Gastrocnemius medialis (tissue), 4 donors: ENCODE measurements at regions not wholly inside any gene's neighbourhood (a gene's known extent, or its start where the extent isn't known, plus 50 kb on each side); places are given as distances from the start of the nearest gene placed in this dataset.

Source experiments
- CTCF ChIP-seq, 5 experiments: fragments of 450-650 bp in 3 of 5; fragments of 200-600 bp in 2 of 5; sonication (generic) in 2 of 5; IDR thresholded peaks in 4 of 5; conservative IDR thresholded peaks in 1 of 5; 1 replicate in 4 of 5; 2 replicates in 1 of 5; pipeline ENCODE4 v1.5.1; 2016 to 2019; ENCODE audit warnings: antibody characterized with exemption in 5 of 5, mild to moderate bottlenecking in 3 of 5, moderate library complexity in 3 of 5
- POLR2A ChIP-seq, 2 donors: fragments of 450-650 bp; IDR thresholded peaks; one replicate each; pipeline ENCODE4 v1.6.1; 2017; ENCODE audit warnings: antibody characterized with exemption in 2 of 2, mild to moderate bottlenecking in 2 of 2, moderate library complexity in 2 of 2

DNA sequence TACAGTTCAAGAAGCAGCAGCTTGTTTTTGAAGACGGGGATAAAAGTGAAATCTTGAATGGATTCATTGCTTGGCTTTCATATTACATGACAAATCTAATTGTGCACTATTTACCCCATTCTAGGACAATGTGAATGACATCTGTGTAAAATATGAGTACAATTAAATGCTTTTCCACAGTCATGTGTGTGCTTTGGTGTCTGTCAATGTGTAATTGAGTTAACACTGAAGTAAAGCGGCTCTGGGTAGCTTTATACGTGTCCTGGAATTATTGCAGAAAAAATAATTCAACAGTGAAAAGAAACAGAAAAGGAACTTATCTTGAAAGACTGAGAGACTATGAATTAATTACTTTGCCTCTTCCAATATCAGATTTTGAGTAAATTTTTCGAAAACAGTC lies 233.5 kb upstream of the HS3ST5 start:
- TF ChIP-seq CTCF (IDR thresholded peaks at IDR 0.05 in 4 of 5, conservative IDR thresholded peaks at IDR 0.05 in 1 of 5): no peak
- TF ChIP-seq POLR2A (IDR thresholded peaks at IDR 0.05): no peak
